Liver (tissue), 8 donors: ENCODE measurements at regions not wholly inside any gene's neighbourhood (a gene's known extent, or its start where the extent isn't known, plus 50 kb on each side); places are given as distances from the start of the nearest gene placed in this dataset.

ENCODE experiments used
- DNase-seq: peaks from one replicate; pipeline ENCODE4 v3.0.0-alpha.2; 2017; ENCODE audit warnings: low spot score
- H3K27ac ChIP-seq, 2 donors: one replicate each; pipeline ENCODE4 v1.7.0; 2013; ENCODE audit warnings: inconsistent platforms in 2 of 2, low read length in 2 of 2, control low read depth in 1 of 2, low read depth in 1 of 2, mild to moderate bottlenecking in 1 of 2
- H3K27me3 ChIP-seq, 4 donors: one replicate each; pipeline versions ENCODE4 v1.6.1 to v1.7.0; 2013; ENCODE audit warnings: low read length in 3 of 4, inconsistent platforms in 1 of 4, mild to moderate bottlenecking in 1 of 4, moderate library complexity in 1 of 4; ENCODE audit not compliant: control insufficient read depth in 4 of 4, insufficient read depth in 4 of 4
- H3K36me3 ChIP-seq, 4 donors: one replicate each; pipeline versions ENCODE4 v1.6.1 to v1.7.0; 2013; ENCODE audit warnings: low read length in 3 of 4, mild to moderate bottlenecking in 3 of 4, low read depth in 1 of 4, moderate library complexity in 1 of 4; ENCODE audit not compliant: control insufficient read depth in 4 of 4, insufficient read depth in 3 of 4
- H3K4me1 ChIP-seq, 4 donors: one replicate each; pipeline versions ENCODE4 v1.6.1 to v1.7.0; 2013; ENCODE audit warnings: low read length in 3 of 4, mild to moderate bottlenecking in 3 of 4, moderate library complexity in 1 of 4; ENCODE audit not compliant: control insufficient read depth in 4 of 4, insufficient read depth in 4 of 4
- H3K4me3 ChIP-seq, 3 donors: one replicate each; pipeline versions ENCODE4 v1.6.1 to v1.7.0; 2013; ENCODE audit warnings: low read length in 3 of 3, control low read depth in 1 of 3, low read depth in 1 of 3, mild to moderate bottlenecking in 1 of 3
- H3K9ac ChIP-seq, 2 donors: one replicate each; pipeline ENCODE4 v1.7.0; 2013; ENCODE audit warnings: low read length in 2 of 2, mild to moderate bottlenecking in 2 of 2, moderate library complexity in 2 of 2, control low read depth in 1 of 2, low read depth in 1 of 2
- H3K9me3 ChIP-seq, 4 donors: one replicate each; pipeline versions ENCODE4 v1.6.1 to v1.7.0; 2013; ENCODE audit warnings: low read length in 3 of 4; ENCODE audit not compliant: control insufficient read depth in 4 of 4
- FOXA1 ChIP-seq: IDR thresholded peaks from 2 replicates; pipeline ENCODE4 v1.6.1; 2016; ENCODE audit warnings: antibody characterized with exemption
- FOXA2 ChIP-seq: IDR thresholded peaks from 2 replicates; pipeline ENCODE4 v1.6.1; 2016; ENCODE audit warnings: antibody characterized with exemption
- GABPA ChIP-seq, 2 donors: IDR thresholded peaks in 1 of 2; conservative IDR thresholded peaks in 1 of 2; 2 replicates each; pipeline ENCODE4 v1.6.1; 2016; ENCODE audit warnings: antibody characterized with exemption in 2 of 2, mild to moderate bottlenecking in 1 of 2, moderate library complexity in 1 of 2
- HNF4A ChIP-seq, 2 donors: conservative IDR thresholded peaks; 2 replicates each; pipeline ENCODE4 v1.6.1; 2016; ENCODE audit warnings: antibody characterized with exemption in 2 of 2, mild to moderate bottlenecking in 2 of 2
- JUND ChIP-seq, 2 donors: IDR thresholded peaks; 2 replicates each; pipeline ENCODE4 v1.6.1; 2016; ENCODE audit warnings: antibody characterized with exemption in 2 of 2
- NR2F2 ChIP-seq: IDR thresholded peaks from 2 replicates; pipeline ENCODE4 v1.6.1; 2016; ENCODE audit warnings: antibody characterized with exemption
- RAD21 ChIP-seq, 2 donors: IDR thresholded peaks; 2 replicates each; pipeline ENCODE4 v1.6.1; 2016; ENCODE audit warnings: antibody characterized with exemption in 2 of 2, mild to moderate bottlenecking in 2 of 2
- TAF1 ChIP-seq: conservative IDR thresholded peaks from 2 replicates; pipeline ENCODE4 v1.6.1; 2016; ENCODE audit warnings: antibody characterized with exemption, mild to moderate bottlenecking
- YY1 ChIP-seq: IDR thresholded peaks from 2 replicates; pipeline ENCODE4 v1.6.1; 2016; ENCODE audit warnings: antibody characterized with exemption, mild to moderate bottlenecking
- WGBS: extraction: QIAGEN DNeasy Blood & Tissue Kit; methylation state at CpG from one replicate; pipeline ENCODE4 v1.1.7; 2013; 5-methylcytosine and 5-hydroxymethylcytosine counted together
- TF ChIP-seq, protein P1 (sequence below): IDR thresholded peaks from 2 replicates; pipeline ENCODE4 v1.6.1; 2016; ENCODE audit warnings: antibody characterized with exemption
- TF ChIP-seq, protein P2 (sequence below): IDR thresholded peaks from 2 replicates; pipeline ENCODE4 v1.6.1; 2016; ENCODE audit warnings: antibody characterized with exemption, mild to moderate bottlenecking
- TF ChIP-seq, protein P3 (sequence below): fragments of 150-350 bp; IDR thresholded peaks from 2 replicates; pipeline ENCODE4 v1.5.1; 2017; ENCODE audit warnings: improper control_type of control experiment, low read depth, low read length; ENCODE audit not compliant: missing input control
- TF ChIP-seq, protein P4 (sequence below): IDR thresholded peaks from 2 replicates; pipeline ENCODE4 v1.6.1; 2016; ENCODE audit warnings: antibody characterized with exemption
- donor health status: healthy.
- donor health status: healthy.
- donor health status: healthy.
- donor health status: healthy.
- donor health status: healthy.

DNA sequence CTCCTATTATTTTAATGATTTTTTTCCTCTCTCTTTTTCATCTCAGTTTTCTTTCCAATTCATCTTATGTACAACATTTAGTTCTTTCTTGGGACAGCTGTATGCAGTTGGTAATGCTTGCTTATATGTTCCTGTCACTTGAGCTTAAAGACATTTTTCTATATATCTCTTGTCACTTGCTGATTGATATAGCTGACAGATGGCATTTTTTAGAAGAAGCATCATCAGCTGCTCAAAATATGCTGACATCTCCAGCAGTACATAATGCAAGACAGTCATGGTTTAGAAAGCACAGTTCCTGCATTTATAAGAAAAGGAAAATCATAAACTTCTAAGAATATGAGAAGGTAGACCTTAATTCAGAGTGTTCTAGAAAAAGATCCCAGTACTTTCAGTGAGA is 56.5 kb downstream of the DCAF8L1 start:
- no peaks in the 10 kb centered on the region for H3K27me3 ChIP-seq
- TF ChIP-seq, protein P1, sequence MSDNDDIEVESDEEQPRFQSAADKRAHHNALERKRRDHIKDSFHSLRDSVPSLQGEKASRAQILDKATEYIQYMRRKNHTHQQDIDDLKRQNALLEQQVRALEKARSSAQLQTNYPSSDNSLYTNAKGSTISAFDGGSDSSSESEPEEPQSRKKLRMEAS = no peak
- no peak for TF ChIP-seq GABPA (IDR thresholded peaks at IDR 0.05 in 1 of 2, conservative IDR thresholded peaks at IDR 0.05 in 1 of 2)
- no peak for TF ChIP-seq TAF1
- TF ChIP-seq, protein P2, sequence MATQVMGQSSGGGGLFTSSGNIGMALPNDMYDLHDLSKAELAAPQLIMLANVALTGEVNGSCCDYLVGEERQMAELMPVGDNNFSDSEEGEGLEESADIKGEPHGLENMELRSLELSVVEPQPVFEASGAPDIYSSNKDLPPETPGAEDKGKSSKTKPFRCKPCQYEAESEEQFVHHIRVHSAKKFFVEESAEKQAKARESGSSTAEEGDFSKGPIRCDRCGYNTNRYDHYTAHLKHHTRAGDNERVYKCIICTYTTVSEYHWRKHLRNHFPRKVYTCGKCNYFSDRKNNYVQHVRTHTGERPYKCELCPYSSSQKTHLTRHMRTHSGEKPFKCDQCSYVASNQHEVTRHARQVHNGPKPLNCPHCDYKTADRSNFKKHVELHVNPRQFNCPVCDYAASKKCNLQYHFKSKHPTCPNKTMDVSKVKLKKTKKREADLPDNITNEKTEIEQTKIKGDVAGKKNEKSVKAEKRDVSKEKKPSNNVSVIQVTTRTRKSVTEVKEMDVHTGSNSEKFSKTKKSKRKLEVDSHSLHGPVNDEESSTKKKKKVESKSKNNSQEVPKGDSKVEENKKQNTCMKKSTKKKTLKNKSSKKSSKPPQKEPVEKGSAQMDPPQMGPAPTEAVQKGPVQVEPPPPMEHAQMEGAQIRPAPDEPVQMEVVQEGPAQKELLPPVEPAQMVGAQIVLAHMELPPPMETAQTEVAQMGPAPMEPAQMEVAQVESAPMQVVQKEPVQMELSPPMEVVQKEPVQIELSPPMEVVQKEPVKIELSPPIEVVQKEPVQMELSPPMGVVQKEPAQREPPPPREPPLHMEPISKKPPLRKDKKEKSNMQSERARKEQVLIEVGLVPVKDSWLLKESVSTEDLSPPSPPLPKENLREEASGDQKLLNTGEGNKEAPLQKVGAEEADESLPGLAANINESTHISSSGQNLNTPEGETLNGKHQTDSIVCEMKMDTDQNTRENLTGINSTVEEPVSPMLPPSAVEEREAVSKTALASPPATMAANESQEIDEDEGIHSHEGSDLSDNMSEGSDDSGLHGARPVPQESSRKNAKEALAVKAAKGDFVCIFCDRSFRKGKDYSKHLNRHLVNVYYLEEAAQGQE = no peak
- no peak for TF ChIP-seq JUND (IDR thresholded peaks at IDR 0.05)
- TF ChIP-seq RAD21 (IDR thresholded peaks at IDR 0.05) = no peak
- TF ChIP-seq FOXA1 = no peak
- TF ChIP-seq, protein P3, sequence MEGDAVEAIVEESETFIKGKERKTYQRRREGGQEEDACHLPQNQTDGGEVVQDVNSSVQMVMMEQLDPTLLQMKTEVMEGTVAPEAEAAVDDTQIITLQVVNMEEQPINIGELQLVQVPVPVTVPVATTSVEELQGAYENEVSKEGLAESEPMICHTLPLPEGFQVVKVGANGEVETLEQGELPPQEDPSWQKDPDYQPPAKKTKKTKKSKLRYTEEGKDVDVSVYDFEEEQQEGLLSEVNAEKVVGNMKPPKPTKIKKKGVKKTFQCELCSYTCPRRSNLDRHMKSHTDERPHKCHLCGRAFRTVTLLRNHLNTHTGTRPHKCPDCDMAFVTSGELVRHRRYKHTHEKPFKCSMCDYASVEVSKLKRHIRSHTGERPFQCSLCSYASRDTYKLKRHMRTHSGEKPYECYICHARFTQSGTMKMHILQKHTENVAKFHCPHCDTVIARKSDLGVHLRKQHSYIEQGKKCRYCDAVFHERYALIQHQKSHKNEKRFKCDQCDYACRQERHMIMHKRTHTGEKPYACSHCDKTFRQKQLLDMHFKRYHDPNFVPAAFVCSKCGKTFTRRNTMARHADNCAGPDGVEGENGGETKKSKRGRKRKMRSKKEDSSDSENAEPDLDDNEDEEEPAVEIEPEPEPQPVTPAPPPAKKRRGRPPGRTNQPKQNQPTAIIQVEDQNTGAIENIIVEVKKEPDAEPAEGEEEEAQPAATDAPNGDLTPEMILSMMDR = no peak
- TF ChIP-seq NR2F2 = no peak
- TF ChIP-seq FOXA2 = no peak
- H3K4me3 ChIP-seq = no peak overlapping the region
- H3K4me1 ChIP-seq = no peaks in the 10 kb centered on the region
- DNase-seq = no peak
- H3K36me3 ChIP-seq = no peaks in the 10 kb centered on the region
- no peak overlapping the region for H3K9ac ChIP-seq
- no peak overlapping the region for H3K27ac ChIP-seq
- H3K9me3 ChIP-seq = no peaks in the 10 kb centered on the region

DNA sequence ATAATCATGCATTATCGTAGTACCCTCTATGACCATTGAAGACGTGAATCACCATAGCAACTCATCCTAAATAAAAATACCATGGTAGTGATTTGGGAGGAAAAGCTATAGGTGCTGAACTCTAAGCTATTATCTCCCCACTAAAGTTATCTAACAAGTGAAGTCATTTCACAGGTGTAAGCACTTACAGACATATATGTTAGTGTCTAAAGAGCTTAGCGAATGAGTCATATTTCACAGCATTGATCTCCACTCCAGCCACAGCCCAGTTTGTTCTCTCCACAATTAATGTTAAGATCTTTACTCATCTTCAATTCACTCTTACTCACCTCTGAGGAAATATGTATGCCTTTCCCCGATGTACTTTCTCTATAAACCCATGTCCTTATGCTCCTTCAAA is 57.0 kb downstream of the DCAF8L1 start:
- Histone ChIP-seq H3K9me3 (no peaks in the 10 kb centered on the region), H3K4me3 (no peak overlapping the region), H3K36me3 (no peaks in the 10 kb centered on the region), H3K27me3 (no peaks in the 10 kb centered on the region), H3K9ac (no peak overlapping the region), H3K4me1 (no peaks in the 10 kb centered on the region), H3K27ac (no peak overlapping the region)
- DNase-seq = no peak
- TF ChIP-seq FOXA2 (no peak), NR2F2 (no peak), HNF4A (conservative IDR thresholded peaks at IDR 0.05) (no peak), YY1 (no peak)
- TF ChIP-seq, protein P2 = no peak
- TF ChIP-seq, protein P4, sequence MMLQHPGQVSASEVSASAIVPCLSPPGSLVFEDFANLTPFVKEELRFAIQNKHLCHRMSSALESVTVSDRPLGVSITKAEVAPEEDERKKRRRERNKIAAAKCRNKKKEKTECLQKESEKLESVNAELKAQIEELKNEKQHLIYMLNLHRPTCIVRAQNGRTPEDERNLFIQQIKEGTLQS = no peak
- TF ChIP-seq, protein P1 = no peak
- 86% methylated on average over 4 of the region's 4 CpGs for WGBS
